Adrenal gland (tissue), 9 donors: ENCODE measurements at regions not wholly inside any gene's neighbourhood (a gene's known extent, or its start where the extent isn't known, plus 50 kb on each side); places are given as distances from the start of the nearest gene placed in this dataset.
"Not testable (repeated sequence)": the region's sequence is repeated elsewhere in the genome, so short reads cannot be mapped to it uniquely, and the experiment has no call there.

Experiments used
- DNase-seq, 7 donors: peaks; one replicate each; pipeline ENCODE4 v3.0.0-alpha.2; 2019 to 2020
- H3K27ac ChIP-seq, 5 donors: fragments of 200-600 bp; sonication (generic) in 4 of 5; 1 replicate in 3 of 5; 2 replicates in 2 of 5; pipeline versions ENCODE4 v1.5.1 to v1.8.0; 2016 to 2020; ENCODE audit warnings: mild to moderate bottlenecking in 1 of 5
- H3K27me3 ChIP-seq: fragments of 200-600 bp; 2 replicates; pipeline ENCODE4 v1.8.0; 2021
- H3K36me3 ChIP-seq, 2 donors: fragments of 200-600 bp; replicated peaks in 1 of 2; 1 replicate in 1 of 2; 2 replicates in 1 of 2; pipeline versions ENCODE4 v1.5.1 to v1.8.0; 2018 to 2022
- H3K4me1 ChIP-seq, 2 donors: fragments of 200-600 bp; replicated peaks in 1 of 2; 1 replicate in 1 of 2; 2 replicates in 1 of 2; pipeline versions ENCODE4 v1.5.1 to v1.8.0; 2018 to 2021
- H3K4me3 ChIP-seq, 4 donors: fragments of 200-600 bp; sonication (generic) in 3 of 4; one replicate each; pipeline ENCODE4 v1.5.1; 2016 to 2018
- H3K9me3 ChIP-seq, 3 donors: fragments of 200-600 bp; sonication (generic) in 1 of 3; replicated peaks in 1 of 3; 1 replicate in 2 of 3; 2 replicates in 1 of 3; pipeline versions ENCODE4 v1.5.1 to v1.8.0; 2016 to 2021
- POLR2A ChIP-seq, 2 donors: fragments of 450-650 bp; IDR thresholded peaks; one replicate each; pipeline ENCODE4 v1.6.1; 2017; ENCODE audit warnings: antibody characterized with exemption in 2 of 2, mild to moderate bottlenecking in 2 of 2, moderate library complexity in 1 of 2
- WGBS, 4 donors: extraction: QIAGEN DNeasy Blood & Tissue Kit in 2 of 4; methylation state at CpG; one replicate each; pipeline versions ENCODE4 v1.1.5 to v1.1.7; 2013 to 2017; 5-methylcytosine and 5-hydroxymethylcytosine counted together
- intact Hi-C, 2 donors: fragments of 100-400 bp; cut with DNase I; formaldehyde crosslinking; loops; one replicate each; pipeline versions ENCODE4 v1.14.1 to v1.15.0; 2022 to 2023
- TF ChIP-seq, protein P1 (sequence below), 6 experiments: fragments of 450-650 bp in 4 of 6; fragments of 200-600 bp in 2 of 6; sonication (generic) in 1 of 6; IDR thresholded peaks; 1 replicate in 5 of 6; 2 replicates in 1 of 6; pipeline versions ENCODE4 v1.5.1 to v1.8.0; 2016 to 2021; ENCODE audit warnings: antibody characterized with exemption in 6 of 6, mild to moderate bottlenecking in 2 of 6, moderate library complexity in 1 of 6
- donor health status: healthy with polysubstance abuse.
- donor health status: Bipolar disorder and iron deficiency.
- donor health status: DM: yes; HTN: yes; CAD: no.
- donor health status: DM: no; HTN: no; CAD: no.
- donor health status: DM: no; HTN: no; CAD: no.

GRCh38 chr7:98730326-98730725, 113.2 kb downstream of the NPTX2 start:
- no peaks in the 10 kb centered on the region for H3K36me3 ChIP-seq
- no peaks in the 10 kb centered on the region for H3K9me3 ChIP-seq
- H3K27ac ChIP-seq = no peak overlapping the region
- no peaks in the 10 kb centered on the region for H3K27me3 ChIP-seq
- H3K4me1 ChIP-seq = no peaks in the 10 kb centered on the region
- intact Hi-C loops = no loop called here
- TF ChIP-seq POLR2A (IDR thresholded peaks at IDR 0.05) = no peak
- TF ChIP-seq, protein P1, sequence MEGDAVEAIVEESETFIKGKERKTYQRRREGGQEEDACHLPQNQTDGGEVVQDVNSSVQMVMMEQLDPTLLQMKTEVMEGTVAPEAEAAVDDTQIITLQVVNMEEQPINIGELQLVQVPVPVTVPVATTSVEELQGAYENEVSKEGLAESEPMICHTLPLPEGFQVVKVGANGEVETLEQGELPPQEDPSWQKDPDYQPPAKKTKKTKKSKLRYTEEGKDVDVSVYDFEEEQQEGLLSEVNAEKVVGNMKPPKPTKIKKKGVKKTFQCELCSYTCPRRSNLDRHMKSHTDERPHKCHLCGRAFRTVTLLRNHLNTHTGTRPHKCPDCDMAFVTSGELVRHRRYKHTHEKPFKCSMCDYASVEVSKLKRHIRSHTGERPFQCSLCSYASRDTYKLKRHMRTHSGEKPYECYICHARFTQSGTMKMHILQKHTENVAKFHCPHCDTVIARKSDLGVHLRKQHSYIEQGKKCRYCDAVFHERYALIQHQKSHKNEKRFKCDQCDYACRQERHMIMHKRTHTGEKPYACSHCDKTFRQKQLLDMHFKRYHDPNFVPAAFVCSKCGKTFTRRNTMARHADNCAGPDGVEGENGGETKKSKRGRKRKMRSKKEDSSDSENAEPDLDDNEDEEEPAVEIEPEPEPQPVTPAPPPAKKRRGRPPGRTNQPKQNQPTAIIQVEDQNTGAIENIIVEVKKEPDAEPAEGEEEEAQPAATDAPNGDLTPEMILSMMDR (IDR thresholded peaks at IDR 0.05) = no peak
- DNase-seq = no peak
- H3K4me3 ChIP-seq = no peak overlapping the region
- 54 to 81% (median 62%) methylated on average over 4 of the region's 4 CpGs for WGBS, 4 donors

DNA sequence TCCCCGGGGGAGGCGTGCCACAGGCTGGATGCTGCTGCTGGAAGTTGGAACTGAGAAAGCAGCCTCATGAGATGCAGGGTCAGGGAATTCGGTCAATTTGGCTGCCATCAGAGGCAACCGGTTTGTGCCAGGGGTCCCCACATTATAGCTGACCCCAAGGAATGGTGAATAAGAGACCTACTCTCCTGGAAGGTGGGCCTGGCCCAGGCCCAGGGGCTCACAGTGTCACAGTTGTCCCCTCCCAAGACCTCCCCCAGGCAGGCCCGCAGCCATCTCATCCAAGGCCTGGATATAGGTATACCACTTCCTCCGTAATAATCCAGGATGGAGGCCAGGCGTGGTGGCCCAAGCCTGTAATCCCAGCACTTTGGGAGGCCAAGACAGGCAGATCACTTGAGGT, 114.6 kb downstream of the NPTX2 start:
- WGBS, 4 donors = 86 to 100% (median 97%) methylated on average over 1 to 7 of the region's 7 CpGs
- no peak for TF ChIP-seq POLR2A (IDR thresholded peaks at IDR 0.05)
- TF ChIP-seq, protein P1 (IDR thresholded peaks at IDR 0.05) = no peak

GRCh38 chr7:98733036-98733435, 116.0 kb downstream of the NPTX2 start:
- peak in 4 of 7 donors; percentile 19 to 53 (median 36) for DNase-seq
- WGBS, 4 donors = 65 to 67% (median 67%) methylated on average over 2 of the region's 2 CpGs
- Histone ChIP-seq H3K4me1 (no peaks in the 10 kb centered on the region), H3K27me3 (peaks cover 3% of the 10 kb centered on the region), H3K27ac (no peak overlapping the region), H3K4me3 (no peak overlapping the region), H3K9me3 (no peaks in the 10 kb centered on the region), H3K36me3 (no peaks in the 10 kb centered on the region)
- no peak for TF ChIP-seq POLR2A (IDR thresholded peaks at IDR 0.05)
- TF ChIP-seq, protein P1 (IDR thresholded peaks at IDR 0.05) = peak in 5 of 6 experiments; percentile 7 to 34 (median 21)
- intact Hi-C loops = no loop called here

More for the DNA sequence above, 114.6 kb downstream of the NPTX2 start:
- no peak for DNase-seq
- H3K4me1 ChIP-seq = no peaks in the 10 kb centered on the region
- H3K9me3 ChIP-seq = no peaks in the 10 kb centered on the region
- intact Hi-C loops = no loop called here
- no peaks in the 10 kb centered on the region for H3K27me3 ChIP-seq
- no peaks in the 10 kb centered on the region for H3K36me3 ChIP-seq
- no peak overlapping the region for H3K4me3 ChIP-seq
- no peak overlapping the region for H3K27ac ChIP-seq

DNA sequence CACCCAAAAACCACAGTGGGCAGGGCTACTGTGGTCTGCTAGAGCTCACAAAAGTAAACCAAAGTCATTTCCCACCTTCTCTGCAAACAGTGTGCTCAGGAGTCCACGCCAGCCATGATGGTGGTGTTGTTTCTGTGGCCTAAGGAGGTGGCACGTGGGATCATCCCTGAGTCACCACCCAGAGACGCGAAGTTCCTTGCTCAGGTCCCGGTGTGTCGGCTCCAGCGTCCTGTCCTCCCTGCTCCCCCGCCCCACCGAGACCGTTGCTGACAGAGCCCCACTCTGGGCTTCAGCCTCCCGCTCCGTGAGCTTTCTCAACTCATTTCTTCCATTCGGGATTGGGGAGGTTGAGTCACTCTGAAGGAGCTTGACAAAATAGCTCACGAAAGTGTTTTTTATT, 118.7 kb downstream of the NPTX2 start:
- Histone ChIP-seq H3K4me1 (no peaks in the 10 kb centered on the region), H3K36me3 (no peaks in the 10 kb centered on the region), H3K4me3 (no peak overlapping the region), H3K9me3 (no peaks in the 10 kb centered on the region), H3K27ac (no peak overlapping the region), H3K27me3 (peaks cover 3% of the 10 kb centered on the region)
- DNase-seq = no peak
- intact Hi-C loops = no loop called here
- no peak for TF ChIP-seq POLR2A (IDR thresholded peaks at IDR 0.05)
- TF ChIP-seq, protein P1 (IDR thresholded peaks at IDR 0.05) = no peak
- 88 to 92% (median 90%) methylated on average over 14 of the region's 14 CpGs for WGBS, 4 donors

GRCh38 chr7:98736461-98736860, 119.4 kb downstream of the NPTX2 start:
- 73 to 85% (median 81%) methylated on average over 9 of the region's 9 CpGs for WGBS, 4 donors
- H3K4me1 ChIP-seq, intact Hi-C loops, DNase-seq, H3K27me3 ChIP-seq, H3K9me3 ChIP-seq, H3K27ac ChIP-seq, H3K36me3 ChIP-seq, H3K4me3 ChIP-seq: not testable (repeated sequence)
